ENCODE measurements at regions not wholly inside any gene's neighbourhood (a gene's known extent, or its start where the extent isn't known, plus 50 kb on each side); places are given as distances from the start of the nearest gene placed in this dataset.

DNA sequence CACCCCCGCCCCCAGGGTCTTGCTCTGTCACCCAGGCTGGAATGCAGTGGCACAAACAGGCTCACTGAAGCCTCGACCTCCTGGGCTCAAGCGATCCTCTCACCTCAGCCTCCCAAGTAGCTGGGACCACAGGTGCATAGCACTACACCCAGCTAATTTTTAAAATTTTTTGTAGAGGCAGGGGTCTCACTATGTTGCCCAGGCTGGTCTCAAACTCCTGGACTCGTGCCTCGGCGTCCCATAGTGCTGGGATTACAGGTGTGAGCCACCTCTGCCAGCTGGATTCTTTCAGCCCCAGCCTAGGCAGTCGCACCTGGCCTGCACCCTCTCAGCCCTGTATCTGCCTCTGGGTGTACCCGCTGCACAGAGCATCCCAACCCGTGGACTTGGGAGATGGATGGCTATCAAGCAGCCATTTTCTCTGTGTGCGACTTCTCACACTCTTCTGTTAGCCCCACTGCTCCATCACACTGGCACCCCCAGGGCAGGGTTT is 166.4 kb upstream of the HAAO start:
- peaks cover 0 to 2% of the 10 kb centered on the region in 2 experiments; a peak in 3 of 4 replicates for H3K27me3 ChIP-seq (replicated peaks in 1 of 2; ENCODE audit: control insufficient read depth in 2 of 2, insufficient read depth in 2 of 2, low read length in 1 of 2)
- FAIRE-seq (no peak), DNase-seq (ENCODE audit: low read depth, low spot score) (no peak), ATAC-seq (no peak)
- H2AFZ ChIP-seq (ENCODE audit: control insufficient read depth, low read depth, low read length): no peak overlapping the region
- ChIA-PET POLR2A (no interaction called here), CTCF (interaction anchor here (1.1 to 1.5 kb wide), 2 partner anchors 10 to 16 kb away, joined by 3 to 4 read pairs; no protein-coding TSS in a partner anchor), RAD21 (ENCODE audit: unreplicated experiment) (no interaction called here), SMC1A (ENCODE audit: uncharacterized antibody, unreplicated experiment) (interaction anchor here (0.9 to 1.5 kb wide), 2 partner anchors 525 to 527 kb away, joined by 4 read pairs; no protein-coding TSS in a partner anchor)
- no peak overlapping the region for H3K27ac ChIP-seq (ENCODE audit: control insufficient read depth, insufficient read depth)
- WGBS (ENCODE audit: insufficient coverage, insufficient replicate concordance, low lambda C conversion rate, missing lambda C conversion rate): 26% methylated on average over 10 of the region's 10 CpGs
- no peaks in the 10 kb centered on the region for H3K79me2 ChIP-seq (ENCODE audit: control insufficient read depth, insufficient read depth, low read length)
- no peak overlapping the region for H3K9ac ChIP-seq (ENCODE audit: control insufficient read depth, insufficient read depth, low read length)
- no peaks in the 10 kb centered on the region for H3K9me3 ChIP-seq (replicated peaks; ENCODE audit: control insufficient read depth, insufficient read depth, low read length)
- TF ChIP-seq FOS (IDR thresholded peaks at IDR 0.05; ENCODE audit: borderline replicate concordance, extremely low read depth, insufficient read length) (no peak), EGR1 (IDR thresholded peaks at IDR 0.05; ENCODE audit: borderline replicate concordance in 1 of 2, low read depth in 2 of 2, low read length in 2 of 2) (no peak), BCL11A (IDR thresholded peaks at IDR 0.05; ENCODE audit: low read depth, low read length) (no peak), GABPA (IDR thresholded peaks at IDR 0.05; ENCODE audit: low read depth) (no peak), ZNF207 (IDR thresholded peaks at IDR 0.05; ENCODE audit: borderline replicate concordance) (no peak), RCOR1 (conservative IDR thresholded peaks at IDR 0.05; ENCODE audit: low read depth, low read length) (no peak), E2F4 (IDR thresholded peaks at IDR 0.05; ENCODE audit: low read depth, low read length) (no peak), SREBF2 (IDR thresholded peaks at IDR 0.05; ENCODE audit: low read length) (no peak), CBFB (IDR thresholded peaks at IDR 0.05; ENCODE audit: low read depth) (no peak), SMC3 (IDR thresholded peaks at IDR 0.05; ENCODE audit: borderline replicate concordance, low read length) (no peak), MTA2 (IDR thresholded peaks at IDR 0.05; ENCODE audit: low read depth) (no peak), IKZF2 (IDR thresholded peaks at IDR 0.05) (no peak), LARP7 (IDR thresholded peaks at IDR 0.05) (no peak), JUND (IDR thresholded peaks at IDR 0.05; ENCODE audit: low read depth, low read length) (no peak), SIN3A (IDR thresholded peaks at IDR 0.05; ENCODE audit: low read depth, low read length) (no peak), SUZ12 (IDR thresholded peaks at IDR 0.05; ENCODE audit: unreplicated experiment) (no peak), ZNF384 (IDR thresholded peaks at IDR 0.05; ENCODE audit: borderline replicate concordance, low read depth, low read length) (no peak), NR2F1 (conservative IDR thresholded peaks at IDR 0.05) (no peak), ASH2L (IDR thresholded peaks at IDR 0.05; ENCODE audit: borderline replicate concordance, low read depth) (no peak)
- TF ChIP-seq, protein P1, sequence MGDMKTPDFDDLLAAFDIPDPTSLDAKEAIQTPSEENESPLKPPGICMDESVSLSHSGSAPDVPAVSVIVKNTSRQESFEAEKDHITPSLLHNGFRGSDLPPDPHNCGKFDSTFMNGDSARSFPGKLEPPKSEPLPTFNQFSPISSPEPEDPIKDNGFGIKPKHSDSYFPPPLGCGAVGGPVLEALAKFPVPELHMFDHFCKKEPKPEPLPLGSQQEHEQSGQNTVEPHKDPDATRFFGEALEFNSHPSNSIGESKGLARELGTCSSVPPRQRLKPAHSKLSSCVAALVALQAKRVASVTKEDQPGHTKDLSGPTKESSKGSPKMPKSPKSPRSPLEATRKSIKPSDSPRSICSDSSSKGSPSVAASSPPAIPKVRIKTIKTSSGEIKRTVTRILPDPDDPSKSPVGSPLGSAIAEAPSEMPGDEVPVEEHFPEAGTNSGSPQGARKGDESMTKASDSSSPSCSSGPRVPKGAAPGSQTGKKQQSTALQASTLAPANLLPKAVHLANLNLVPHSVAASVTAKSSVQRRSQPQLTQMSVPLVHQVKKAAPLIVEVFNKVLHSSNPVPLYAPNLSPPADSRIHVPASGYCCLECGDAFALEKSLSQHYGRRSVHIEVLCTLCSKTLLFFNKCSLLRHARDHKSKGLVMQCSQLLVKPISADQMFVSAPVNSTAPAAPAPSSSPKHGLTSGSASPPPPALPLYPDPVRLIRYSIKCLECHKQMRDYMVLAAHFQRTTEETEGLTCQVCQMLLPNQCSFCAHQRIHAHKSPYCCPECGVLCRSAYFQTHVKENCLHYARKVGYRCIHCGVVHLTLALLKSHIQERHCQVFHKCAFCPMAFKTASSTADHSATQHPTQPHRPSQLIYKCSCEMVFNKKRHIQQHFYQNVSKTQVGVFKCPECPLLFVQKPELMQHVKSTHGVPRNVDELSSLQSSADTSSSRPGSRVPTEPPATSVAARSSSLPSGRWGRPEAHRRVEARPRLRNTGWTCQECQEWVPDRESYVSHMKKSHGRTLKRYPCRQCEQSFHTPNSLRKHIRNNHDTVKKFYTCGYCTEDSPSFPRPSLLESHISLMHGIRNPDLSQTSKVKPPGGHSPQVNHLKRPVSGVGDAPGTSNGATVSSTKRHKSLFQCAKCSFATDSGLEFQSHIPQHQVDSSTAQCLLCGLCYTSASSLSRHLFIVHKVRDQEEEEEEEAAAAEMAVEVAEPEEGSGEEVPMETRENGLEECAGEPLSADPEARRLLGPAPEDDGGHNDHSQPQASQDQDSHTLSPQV (IDR thresholded peaks at IDR 0.05): no peak
- H4K20me1 ChIP-seq (ENCODE audit: control insufficient read depth, insufficient read depth): no peaks in the 10 kb centered on the region
- intact Hi-C loops (cut with micrococcal nuclease; ENCODE audit: unreplicated experiment) (no loop called here), in situ Hi-C loops (cut with MboI) (no loop called here)
- H3K4me1 ChIP-seq (ENCODE audit: control insufficient read depth, insufficient read depth, low read length): peaks cover 10% of the 10 kb centered on the region
- no peak overlapping the region for H3K4me2 ChIP-seq (ENCODE audit: control insufficient read depth, insufficient read depth)
- BruUV-seq (replicated peaks): no TSS peak
- H3K36me3 ChIP-seq (ENCODE audit: control insufficient read depth in 2 of 2, insufficient read depth in 2 of 2, low read length in 1 of 2): no peaks in the 10 kb centered on the region
- no peak overlapping the region for H3K4me3 ChIP-seq
